GM13976 (cell line): ENCODE measurements at regions not wholly inside any gene's neighbourhood (a gene's known extent, or its start where the extent isn't known, plus 50 kb on each side); places are given as distances from the start of the nearest gene placed in this dataset.

ENCODE experiments used
- DNase-seq: peaks from one replicate; pipeline ENCODE4 v3.0.0; 2012; ENCODE audit warnings: low spot score
- in situ Hi-C: fragments of 300-500 bp; cut with MboI; formaldehyde crosslinking; loops from one replicate; pipeline ENCODE4 v1.12.0; 2022; ENCODE audit warnings: low sequenced_read_pairs, mixed read lengths, inconsistent platforms; ENCODE audit not compliant: unreplicated experiment
- TF ChIP-seq, protein P1 (sequence below): IDR thresholded peaks from 2 replicates; pipeline ENCODE4 v1.5.1; 2012; ENCODE audit warnings: borderline replicate concordance, mild to moderate bottlenecking; ENCODE audit not compliant: insufficient read depth; ENCODE audit errors: extremely low read depth, missing control alignments, control extremely low read depth

DNA sequence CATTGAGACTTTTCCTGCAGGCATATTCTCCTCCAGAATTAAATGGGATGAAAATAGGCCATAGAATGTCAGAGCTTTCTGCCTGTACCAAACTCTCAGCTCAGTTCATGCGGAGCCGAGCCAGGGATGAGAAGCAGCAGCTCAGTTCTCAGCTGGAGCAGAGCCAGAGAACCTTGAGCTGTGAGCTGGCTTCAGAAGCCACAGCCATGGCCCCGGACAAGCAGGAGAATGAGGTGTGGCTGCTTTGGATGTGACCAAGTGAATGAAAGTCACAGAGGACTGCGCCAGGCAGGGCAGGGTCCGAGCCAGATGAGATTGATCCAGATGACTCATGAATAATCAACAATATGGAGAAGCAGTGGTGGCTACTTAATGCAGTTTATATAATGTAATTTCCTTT is 633.8 kb downstream of the NCAM2 start:
- TF ChIP-seq, protein P1, sequence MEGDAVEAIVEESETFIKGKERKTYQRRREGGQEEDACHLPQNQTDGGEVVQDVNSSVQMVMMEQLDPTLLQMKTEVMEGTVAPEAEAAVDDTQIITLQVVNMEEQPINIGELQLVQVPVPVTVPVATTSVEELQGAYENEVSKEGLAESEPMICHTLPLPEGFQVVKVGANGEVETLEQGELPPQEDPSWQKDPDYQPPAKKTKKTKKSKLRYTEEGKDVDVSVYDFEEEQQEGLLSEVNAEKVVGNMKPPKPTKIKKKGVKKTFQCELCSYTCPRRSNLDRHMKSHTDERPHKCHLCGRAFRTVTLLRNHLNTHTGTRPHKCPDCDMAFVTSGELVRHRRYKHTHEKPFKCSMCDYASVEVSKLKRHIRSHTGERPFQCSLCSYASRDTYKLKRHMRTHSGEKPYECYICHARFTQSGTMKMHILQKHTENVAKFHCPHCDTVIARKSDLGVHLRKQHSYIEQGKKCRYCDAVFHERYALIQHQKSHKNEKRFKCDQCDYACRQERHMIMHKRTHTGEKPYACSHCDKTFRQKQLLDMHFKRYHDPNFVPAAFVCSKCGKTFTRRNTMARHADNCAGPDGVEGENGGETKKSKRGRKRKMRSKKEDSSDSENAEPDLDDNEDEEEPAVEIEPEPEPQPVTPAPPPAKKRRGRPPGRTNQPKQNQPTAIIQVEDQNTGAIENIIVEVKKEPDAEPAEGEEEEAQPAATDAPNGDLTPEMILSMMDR, result no peak
- DNase-seq, result no peak
- in situ Hi-C loops, result no loop called here

DNA sequence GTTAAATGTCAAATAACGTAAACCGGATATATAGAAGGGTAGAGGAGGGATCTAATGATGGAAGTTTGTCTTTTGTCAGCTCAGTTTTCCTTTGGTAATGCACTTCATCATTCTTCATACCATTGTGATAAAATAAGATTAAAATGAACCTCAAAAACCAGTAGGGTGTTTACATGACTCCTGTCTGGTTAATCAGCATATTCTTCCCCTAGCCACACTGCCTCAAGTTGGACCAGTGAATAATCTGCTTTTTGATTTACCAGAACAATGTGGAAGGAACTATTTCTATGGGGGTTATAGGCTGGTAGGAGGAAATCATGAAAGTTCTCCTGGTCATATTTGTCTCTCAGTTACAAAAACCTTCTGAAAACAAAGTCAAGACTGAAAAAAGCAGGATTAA is 634.7 kb downstream of the NCAM2 start:
- in situ Hi-C loops, result no loop called here
- DNase-seq, result no peak
- TF ChIP-seq, protein P1, result no peak

DNA sequence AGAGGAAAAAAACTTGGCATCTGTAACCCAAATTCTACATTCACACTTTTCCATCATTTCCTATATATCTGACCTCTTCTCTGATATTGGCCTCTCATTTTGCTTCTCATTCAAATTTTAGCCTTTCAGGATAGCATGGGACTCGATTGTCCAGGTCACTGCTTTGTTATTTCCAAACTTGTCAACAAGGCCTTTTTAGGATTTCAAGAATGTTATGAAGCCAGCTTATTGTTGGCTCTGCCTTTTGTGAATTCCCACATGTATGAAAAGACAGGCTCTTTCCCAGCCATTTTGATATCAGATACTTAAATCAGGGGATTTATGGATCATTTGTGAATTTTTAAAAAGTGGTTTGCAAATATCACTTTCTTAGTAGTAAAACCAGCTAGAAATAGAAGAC is 663.5 kb downstream of the NCAM2 start:
- TF ChIP-seq, protein P1, result no peak
- in situ Hi-C loops, result no loop called here
- no peak for DNase-seq

DNA sequence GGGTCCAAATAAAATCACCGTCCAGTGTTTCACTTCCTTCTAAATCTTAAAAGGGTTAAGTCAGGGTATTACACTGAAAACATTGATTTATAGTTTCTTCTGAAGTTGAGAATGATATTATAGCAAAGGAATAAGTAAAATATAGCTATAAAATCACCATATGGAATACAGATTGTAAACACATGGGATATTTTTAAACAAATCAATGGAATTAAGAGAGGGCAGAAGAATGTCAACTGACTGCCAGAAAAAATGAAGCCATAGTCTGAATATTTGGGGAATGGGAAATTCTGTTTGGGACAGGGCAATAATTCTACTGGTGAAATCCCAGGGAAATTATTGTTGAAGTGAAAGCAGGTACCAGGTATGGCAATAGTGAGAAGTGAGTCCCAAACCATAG is 664.6 kb downstream of the NCAM2 start:
- TF ChIP-seq, protein P1, result no peak
- in situ Hi-C loops, result no loop called here
- DNase-seq, result no peak

DNA sequence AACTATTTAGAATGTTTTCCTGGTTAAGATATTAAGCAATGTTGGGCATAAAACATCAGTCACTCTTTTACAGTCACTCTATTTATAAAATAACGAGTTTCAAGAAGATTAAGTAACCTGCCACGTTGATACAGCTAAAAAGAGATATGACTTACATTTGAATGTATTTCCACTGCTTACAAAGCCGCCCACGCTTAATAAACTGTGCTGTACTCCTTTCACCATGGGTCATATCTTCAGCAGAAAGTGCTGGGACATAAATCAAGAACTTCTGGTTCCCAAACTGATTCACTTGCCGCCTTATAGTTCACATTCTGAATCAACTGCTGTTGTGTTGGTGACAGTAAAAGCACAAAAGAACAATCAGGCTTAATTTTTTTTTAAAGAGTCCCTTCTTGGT is 666.7 kb downstream of the NCAM2 start:
- DNase-seq, result no peak
- in situ Hi-C loops, result no loop called here
- TF ChIP-seq, protein P1, result no peak

DNA sequence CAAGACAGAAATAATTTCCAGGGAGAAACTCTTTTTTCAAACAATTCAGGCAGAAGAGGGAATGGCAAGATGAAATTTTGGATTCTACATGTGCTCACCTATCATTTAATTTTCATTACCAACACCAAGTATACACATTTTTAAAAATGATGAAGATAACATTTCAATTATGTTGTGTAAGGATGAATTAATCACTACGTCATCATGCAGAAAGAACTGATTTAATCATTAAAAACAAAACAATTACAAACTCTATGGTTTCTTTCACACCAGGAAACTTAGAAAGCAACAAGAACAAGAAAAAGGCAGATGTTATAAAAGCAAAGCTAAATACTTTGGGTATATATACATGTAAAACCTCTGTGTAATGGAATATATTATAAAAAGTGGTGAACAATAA is 668.5 kb downstream of the NCAM2 start:
- TF ChIP-seq, protein P1, result no peak
- in situ Hi-C loops, result no loop called here
- no peak for DNase-seq

DNA sequence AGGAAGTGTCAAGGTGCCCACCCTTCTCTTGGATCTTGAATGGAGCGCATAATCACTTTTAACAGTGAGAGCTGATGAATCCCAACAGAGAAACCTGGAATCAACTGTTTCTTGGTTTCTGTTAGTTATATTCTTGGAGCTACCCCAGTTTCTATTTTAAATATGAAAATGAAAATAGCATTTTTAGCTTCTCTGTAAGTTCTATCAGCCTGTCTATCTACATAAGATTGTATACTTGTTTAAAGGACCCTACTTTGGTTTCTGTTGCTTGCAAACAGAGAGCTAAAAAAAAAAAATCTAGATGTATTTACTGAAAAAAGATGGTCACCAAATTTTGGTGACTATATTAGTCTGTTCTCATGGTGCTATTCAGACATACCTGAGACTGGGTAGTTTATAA is 670.0 kb downstream of the NCAM2 start:
- DNase-seq, result no peak
- in situ Hi-C loops, result no loop called here
- TF ChIP-seq, protein P1, result no peak
